Loucy (cell line): ENCODE measurements at regions not wholly inside any gene's neighbourhood (a gene's known extent, or its start where the extent isn't known, plus 50 kb on each side); places are given as distances from the start of the nearest gene placed in this dataset.

Experiments
- H2AFZ ChIP-seq: fragments of 200-600 bp; sonication (generic); 2 replicates; pipeline ENCODE4 v1.6.0; 2016; ENCODE audit warnings: antibody characterized with exemption, mild to moderate bottlenecking, low read length, moderate library complexity
- H3F3A ChIP-seq: fragments of 200-600 bp; 2 replicates; pipeline ENCODE4 v1.6.0; 2016; ENCODE audit warnings: antibody characterized with exemption, low read depth, mild to moderate bottlenecking
- H3K27me3 ChIP-seq: fragments of 200-600 bp; sonication (generic); 2 replicates; pipeline ENCODE4 v1.6.1; 2014; ENCODE audit warnings: low read length, mild to moderate bottlenecking; ENCODE audit not compliant: insufficient read depth, poor library complexity, severe bottlenecking
- H3K36me3 ChIP-seq: fragments of 200-600 bp; sonication (generic); 2 replicates; pipeline ENCODE4 v1.6.1; 2016; ENCODE audit warnings: low read length; ENCODE audit not compliant: insufficient read depth
- H3K4me1 ChIP-seq: fragments of 200-600 bp; sonication (generic); 2 replicates; pipeline ENCODE4 v1.5.1; 2014; ENCODE audit warnings: low read length, mild to moderate bottlenecking; ENCODE audit not compliant: insufficient read depth, poor library complexity, severe bottlenecking
- H3K4me2 ChIP-seq: fragments of 200-600 bp; sonication (generic); 2 replicates; pipeline ENCODE4 v1.6.0; 2014; ENCODE audit warnings: antibody characterized with exemption, low read length, low read depth, mild to moderate bottlenecking; ENCODE audit not compliant: poor library complexity, severe bottlenecking
- H3K4me3 ChIP-seq: fragments of 200-600 bp; sonication (generic); 2 replicates; pipeline ENCODE4 v1.5.1; 2014; ENCODE audit warnings: low read length, mild to moderate bottlenecking, mixed read lengths; ENCODE audit not compliant: poor library complexity, severe bottlenecking
- H3K79me2 ChIP-seq: fragments of 200-600 bp; sonication (generic); 2 replicates; pipeline ENCODE4 v1.6.1; 2014; ENCODE audit warnings: low read length; ENCODE audit not compliant: insufficient read depth
- H3K9ac ChIP-seq: fragments of 200-600 bp; sonication (generic); 2 replicates; pipeline ENCODE4 v1.6.0; 2014; ENCODE audit warnings: mild to moderate bottlenecking, low read depth, low read length, moderate library complexity; ENCODE audit not compliant: poor library complexity, severe bottlenecking
- H3K9me2 ChIP-seq: fragments of 200-600 bp; sonication (generic); replicated peaks from 2 replicates; pipeline ENCODE4 v1.6.1; 2016; ENCODE audit warnings: low read depth, low read length, mixed read lengths
- H3K9me3 ChIP-seq: fragments of 200-600 bp; sonication (generic); 2 replicates; pipeline ENCODE4 v1.6.1; 2014; ENCODE audit warnings: mild to moderate bottlenecking, antibody characterized with exemption, low read length, low read depth; ENCODE audit not compliant: insufficient read depth
- H4K20me1 ChIP-seq: fragments of 200-600 bp; sonication (generic); 2 replicates; pipeline ENCODE4 v1.6.0; 2014; ENCODE audit warnings: antibody characterized with exemption, low read length, mild to moderate bottlenecking; ENCODE audit not compliant: insufficient read depth, poor library complexity, severe bottlenecking
- CTCF ChIP-seq: fragments of 200-600 bp; sonication (generic); conservative IDR thresholded peaks from 2 replicates; pipeline ENCODE4 v1.5.1; 2014; ENCODE audit warnings: mild to moderate bottlenecking, antibody characterized with exemption, low read length
- EZH2phosphoT487 ChIP-seq: fragments of 200-600 bp; IDR thresholded peaks from 2 replicates; pipeline ENCODE4 v1.6.1; 2018; ENCODE audit warnings: antibody characterized with exemption, mild to moderate bottlenecking, moderate library complexity, borderline replicate concordance

GRCh38 chr1:170370087-170370486 lies 161.9 kb upstream of the GORAB start:
- no peak overlapping the region for H3K4me3 ChIP-seq
- no peaks in the 10 kb centered on the region for H3K79me2 ChIP-seq
- no peaks in the 10 kb centered on the region for H3F3A ChIP-seq
- H4K20me1 ChIP-seq, result no peaks in the 10 kb centered on the region
- H3K36me3 ChIP-seq, result no peaks in the 10 kb centered on the region
- no peak overlapping the region for H2AFZ ChIP-seq
- no peak for TF ChIP-seq EZH2phosphoT487
- no peak for TF ChIP-seq CTCF
- no peak overlapping the region for H3K4me2 ChIP-seq
- H3K27me3 ChIP-seq, result no peaks in the 10 kb centered on the region
- no peaks in the 10 kb centered on the region for H3K9me2 ChIP-seq
- no peaks in the 10 kb centered on the region for H3K4me1 ChIP-seq
- no peak overlapping the region for H3K9ac ChIP-seq
- peaks cover 4% of the 10 kb centered on the region; the same call in 1 of the 2 replicates for H3K9me3 ChIP-seq

- H3K4me2 ChIP-seq, result no peak overlapping the region
- no peaks in the 10 kb centered on the region for H4K20me1 ChIP-seq
- no peak overlapping the region for H3K4me3 ChIP-seq
- H3K27me3 ChIP-seq, result no peaks in the 10 kb centered on the region
- no peak overlapping the region for H3K9ac ChIP-seq
- no peaks in the 10 kb centered on the region for H3K79me2 ChIP-seq
- H3F3A ChIP-seq, result no peaks in the 10 kb centered on the region
- H2AFZ ChIP-seq, result no peak overlapping the region
- H3K4me1 ChIP-seq, result peaks cover 6% of the 10 kb centered on the region
- H3K36me3 ChIP-seq, result no peaks in the 10 kb centered on the region
- TF ChIP-seq EZH2phosphoT487, result no peak
- TF ChIP-seq CTCF, result no peak
- H3K9me2 ChIP-seq, result no peaks in the 10 kb centered on the region
- peaks cover 4% of the 10 kb centered on the region; the same call in 1 of the 2 replicates for H3K9me3 ChIP-seq
Measured at GRCh38 chr1:170375082-170375723, 156.8 kb upstream of the GORAB start.

GRCh38 chr1:170376801-170377385 lies 155.1 kb upstream of the GORAB start:
- no peak overlapping the region for H3K4me2 ChIP-seq
- TF ChIP-seq CTCF (no peak), EZH2phosphoT487 (no peak)

More at GRCh38 chr1:170376801-170377385, 155.1 kb upstream of the GORAB start:
- H3K9me3 ChIP-seq, result peaks cover 4% of the 10 kb centered on the region; the same call in 1 of the 2 replicates
- no peak overlapping the region for H3K9ac ChIP-seq
- no peaks in the 10 kb centered on the region for H3K79me2 ChIP-seq
- no peaks in the 10 kb centered on the region for H3K9me2 ChIP-seq
- peak overlapping the region; percentile 9; the same call in 1 of the 2 replicates for H2AFZ ChIP-seq
- H3K4me1 ChIP-seq, result peaks cover 6% of the 10 kb centered on the region
- no peaks in the 10 kb centered on the region for H4K20me1 ChIP-seq
- no peaks in the 10 kb centered on the region for H3K36me3 ChIP-seq
- no peaks in the 10 kb centered on the region for H3K27me3 ChIP-seq
- no peaks in the 10 kb centered on the region for H3F3A ChIP-seq
- no peak overlapping the region for H3K4me3 ChIP-seq
